ENCODE measurements at regions not wholly inside any gene's neighbourhood (a gene's known extent, or its start where the extent isn't known, plus 50 kb on each side); places are given as distances from the start of the nearest gene placed in this dataset.

- peaks cover 6% of the 10 kb centered on the region for H3K27me3 ChIP-seq (ENCODE audit: insufficient read depth, low read length, poor library complexity)
- no peak overlapping the region for H3K4me2 ChIP-seq (ENCODE audit: insufficient read depth, low read length)
- DNase-seq (no peak), ATAC-seq (ENCODE audit: insufficient read depth, low read depth) (no peak)
- no peak overlapping the region for H3K4me3 ChIP-seq (ENCODE audit: low read depth in 1 of 2, low read length in 2 of 2)
- no peak overlapping the region for H3K27ac ChIP-seq (ENCODE audit: low read length)
- H3K79me2 ChIP-seq (ENCODE audit: insufficient read depth, low read length), result no peaks in the 10 kb centered on the region
- H3K36me3 ChIP-seq (ENCODE audit: insufficient read depth, low read length), result no peaks in the 10 kb centered on the region
- H2AFZ ChIP-seq (ENCODE audit: low read depth, low read length), result no peak overlapping the region
- no peak overlapping the region for H3K9ac ChIP-seq (ENCODE audit: low read depth, low read length)
- no peaks in the 10 kb centered on the region for H3K4me1 ChIP-seq (ENCODE audit: insufficient read depth, low read length)
- H4K20me1 ChIP-seq (ENCODE audit: insufficient read depth, low read length), result no peaks in the 10 kb centered on the region
- TF ChIP-seq, protein P1, sequence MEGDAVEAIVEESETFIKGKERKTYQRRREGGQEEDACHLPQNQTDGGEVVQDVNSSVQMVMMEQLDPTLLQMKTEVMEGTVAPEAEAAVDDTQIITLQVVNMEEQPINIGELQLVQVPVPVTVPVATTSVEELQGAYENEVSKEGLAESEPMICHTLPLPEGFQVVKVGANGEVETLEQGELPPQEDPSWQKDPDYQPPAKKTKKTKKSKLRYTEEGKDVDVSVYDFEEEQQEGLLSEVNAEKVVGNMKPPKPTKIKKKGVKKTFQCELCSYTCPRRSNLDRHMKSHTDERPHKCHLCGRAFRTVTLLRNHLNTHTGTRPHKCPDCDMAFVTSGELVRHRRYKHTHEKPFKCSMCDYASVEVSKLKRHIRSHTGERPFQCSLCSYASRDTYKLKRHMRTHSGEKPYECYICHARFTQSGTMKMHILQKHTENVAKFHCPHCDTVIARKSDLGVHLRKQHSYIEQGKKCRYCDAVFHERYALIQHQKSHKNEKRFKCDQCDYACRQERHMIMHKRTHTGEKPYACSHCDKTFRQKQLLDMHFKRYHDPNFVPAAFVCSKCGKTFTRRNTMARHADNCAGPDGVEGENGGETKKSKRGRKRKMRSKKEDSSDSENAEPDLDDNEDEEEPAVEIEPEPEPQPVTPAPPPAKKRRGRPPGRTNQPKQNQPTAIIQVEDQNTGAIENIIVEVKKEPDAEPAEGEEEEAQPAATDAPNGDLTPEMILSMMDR (IDR thresholded peaks at IDR 0.05; ENCODE audit: borderline replicate concordance, extremely low read depth, low read length, poor library complexity, severe bottlenecking), result no peak
- TF ChIP-seq EZH2 (IDR thresholded peaks at IDR 0.05; ENCODE audit: borderline replicate concordance, low read depth, low read length, severe bottlenecking), result no peak
- H3K9me3 ChIP-seq (ENCODE audit: insufficient read depth, low read length, severe bottlenecking), result no peaks in the 10 kb centered on the region
Measured at GRCh38 chr1:208593306-208594006, 349.3 kb upstream of the PLXNA2 start.

GRCh38 chr1:208595236-208595635 lies 351.1 kb upstream of the PLXNA2 start:
- H3K4me1 ChIP-seq (ENCODE audit: insufficient read depth, low read length), result no peaks in the 10 kb centered on the region
- H3K4me3 ChIP-seq (ENCODE audit: low read depth in 1 of 2, low read length in 2 of 2), result no peak overlapping the region
- no peaks in the 10 kb centered on the region for H3K36me3 ChIP-seq (ENCODE audit: insufficient read depth, low read length)
- no peak for DNase-seq
- H3K4me2 ChIP-seq (ENCODE audit: insufficient read depth, low read length), result no peak overlapping the region
- no peaks in the 10 kb centered on the region for H3K79me2 ChIP-seq (ENCODE audit: insufficient read depth, low read length)
- no peak overlapping the region for H2AFZ ChIP-seq (ENCODE audit: low read depth, low read length)
- no peak overlapping the region for H3K9ac ChIP-seq (ENCODE audit: low read depth, low read length)
- TF ChIP-seq, protein P1 (IDR thresholded peaks at IDR 0.05; ENCODE audit: borderline replicate concordance, extremely low read depth, low read length, poor library complexity, severe bottlenecking), result no peak
- no peak for TF ChIP-seq EZH2 (IDR thresholded peaks at IDR 0.05; ENCODE audit: borderline replicate concordance, low read depth, low read length, severe bottlenecking)
- peaks cover 6% of the 10 kb centered on the region for H3K27me3 ChIP-seq (ENCODE audit: insufficient read depth, low read length, poor library complexity)
- no peak for ATAC-seq (ENCODE audit: insufficient read depth, low read depth)
- H4K20me1 ChIP-seq (ENCODE audit: insufficient read depth, low read length), result no peaks in the 10 kb centered on the region
- H3K9me3 ChIP-seq (ENCODE audit: insufficient read depth, low read length, severe bottlenecking), result no peaks in the 10 kb centered on the region
- H3K27ac ChIP-seq (ENCODE audit: low read length), result no peak overlapping the region

GRCh38 chr1:208595745-208596144 lies 351.6 kb upstream of the PLXNA2 start:
- no peaks in the 10 kb centered on the region for H3K79me2 ChIP-seq (ENCODE audit: insufficient read depth, low read length)
- H3K36me3 ChIP-seq (ENCODE audit: insufficient read depth, low read length), result no peaks in the 10 kb centered on the region
- no peak for DNase-seq
- ATAC-seq (ENCODE audit: insufficient read depth, low read depth), result no peak
- TF ChIP-seq, protein P1 (IDR thresholded peaks at IDR 0.05; ENCODE audit: borderline replicate concordance, extremely low read depth, low read length, poor library complexity, severe bottlenecking), result no peak
- H3K9ac ChIP-seq (ENCODE audit: low read depth, low read length), result no peak overlapping the region
- no peak overlapping the region for H3K27ac ChIP-seq (ENCODE audit: low read length)
- no peaks in the 10 kb centered on the region for H4K20me1 ChIP-seq (ENCODE audit: insufficient read depth, low read length)
- H3K4me1 ChIP-seq (ENCODE audit: insufficient read depth, low read length), result no peaks in the 10 kb centered on the region
- peaks cover 6% of the 10 kb centered on the region for H3K27me3 ChIP-seq (ENCODE audit: insufficient read depth, low read length, poor library complexity)
- no peaks in the 10 kb centered on the region for H3K9me3 ChIP-seq (ENCODE audit: insufficient read depth, low read length, severe bottlenecking)
- no peak overlapping the region for H3K4me3 ChIP-seq (ENCODE audit: low read depth in 1 of 2, low read length in 2 of 2)
- no peak overlapping the region for H2AFZ ChIP-seq (ENCODE audit: low read depth, low read length)
- no peak overlapping the region for H3K4me2 ChIP-seq (ENCODE audit: insufficient read depth, low read length)

Measured in DND-41 (cell line).